Neural cell (in vitro differentiated cells): ENCODE measurements at regions not wholly inside any gene's neighbourhood (a gene's known extent, or its start where the extent isn't known, plus 50 kb on each side); places are given as distances from the start of the nearest gene placed in this dataset.

Experiments
- H2AFZ ChIP-seq: fragments of 200-600, 300-800 bp; sonication (generic), shearing (Covaris generic); 2 replicates; pipeline ENCODE4 v1.6.0; 2014; ENCODE audit warnings: low read depth, mild to moderate bottlenecking, antibody characterized with exemption, low read length, moderate library complexity
- H3F3A ChIP-seq: fragments of 200-600 bp; shearing (Covaris generic); 2 replicates; pipeline ENCODE4 v1.6.1; 2016; ENCODE audit warnings: mild to moderate bottlenecking, moderate library complexity, mixed read lengths, antibody characterized with exemption, low read length; ENCODE audit not compliant: insufficient read depth, poor library complexity, severe bottlenecking
- H3K27ac ChIP-seq: fragments of 200-600, 300-800 bp; sonication (generic), shearing (Covaris generic); 2 replicates; pipeline ENCODE4 v1.5.1; 2014; ENCODE audit warnings: mild to moderate bottlenecking, low read length, moderate library complexity
- H3K27me3 ChIP-seq: fragments of 300-800, 200-600 bp; sonication (generic), shearing (Covaris generic); 2 replicates; pipeline ENCODE4 v1.6.0; 2014; ENCODE audit warnings: mild to moderate bottlenecking, low read depth, low read length, moderate library complexity; ENCODE audit not compliant: insufficient read depth
- H3K36me3 ChIP-seq: fragments of 300-800, 200-600 bp; sonication (generic), shearing (Covaris generic); 2 replicates; pipeline ENCODE4 v1.5.1; 2014; ENCODE audit warnings: mild to moderate bottlenecking, antibody characterized with exemption, low read length, moderate library complexity; ENCODE audit not compliant: insufficient read depth
- H3K4me2 ChIP-seq: fragments of 300-800, 200-600 bp; sonication (generic), shearing (Covaris generic); 2 replicates; pipeline ENCODE4 v1.6.0; 2014; ENCODE audit warnings: mild to moderate bottlenecking, low read length
- H3K4me3 ChIP-seq: fragments of 300-800, 200-600 bp; sonication (generic), shearing (Covaris generic); 2 replicates; pipeline ENCODE4 v1.5.1; 2014; ENCODE audit warnings: mild to moderate bottlenecking, low read length, moderate library complexity
- H3K79me2 ChIP-seq: fragments of 200-600 bp; shearing (Covaris generic); replicated peaks from 2 replicates; pipeline ENCODE4 v1.6.0; 2014; ENCODE audit warnings: mild to moderate bottlenecking, low read length, moderate library complexity; ENCODE audit not compliant: insufficient read depth
- H3K9ac ChIP-seq: fragments of 300-800, 200-600 bp; sonication (generic), shearing (Covaris generic); 2 replicates; pipeline ENCODE4 v1.6.1; 2016; ENCODE audit warnings: mild to moderate bottlenecking, low read length, mixed read lengths
- H3K9me2 ChIP-seq: fragments of 200-600 bp; shearing (Covaris generic); 2 replicates; pipeline ENCODE4 v1.6.1; 2016; ENCODE audit warnings: mild to moderate bottlenecking, low read length, mixed read lengths; ENCODE audit not compliant: insufficient read depth
- H3K9me3 ChIP-seq: fragments of 200-600, 300-800 bp; sonication (generic), shearing (Covaris generic); 2 replicates; pipeline ENCODE4 v1.6.1; 2016; ENCODE audit warnings: mild to moderate bottlenecking, mixed run types, low read length, moderate library complexity, mixed read lengths
- H4K20me1 ChIP-seq: fragments of 200-600 bp; shearing (Covaris generic); 2 replicates; pipeline ENCODE4 v1.6.1; 2016; ENCODE audit warnings: mild to moderate bottlenecking, mixed run types; ENCODE audit not compliant: insufficient read depth
- EP300 ChIP-seq: fragments of 450-650 bp; conservative IDR thresholded peaks from 2 replicates; pipeline ENCODE4 v1.6.1; 2014; ENCODE audit warnings: antibody characterized with exemption, mild to moderate bottlenecking, moderate library complexity; ENCODE audit not compliant: poor library complexity, severe bottlenecking
- EZH2 ChIP-seq: fragments of 200-600, 300-800 bp; shearing (Covaris generic), sonication (generic); IDR thresholded peaks from 2 replicates; pipeline ENCODE4 v1.6.1; 2014; ENCODE audit warnings: antibody characterized with exemption, low read length, borderline replicate concordance, mild to moderate bottlenecking; ENCODE audit not compliant: insufficient read depth, poor library complexity, severe bottlenecking
- MXI1 ChIP-seq: fragments of 450-650 bp; conservative IDR thresholded peaks from 2 replicates; pipeline ENCODE4 v1.6.1; 2014; ENCODE audit warnings: antibody characterized with exemption, mild to moderate bottlenecking; ENCODE audit not compliant: poor library complexity, severe bottlenecking
- POLR2AphosphoS5 ChIP-seq: IDR thresholded peaks from 2 replicates; pipeline ENCODE4 v1.6.1; 2012
- RAD21 ChIP-seq: fragments of 450-650 bp; conservative IDR thresholded peaks from 2 replicates; pipeline ENCODE4 v1.6.1; 2014; ENCODE audit warnings: antibody characterized with exemption, mild to moderate bottlenecking, moderate library complexity
- SMC3 ChIP-seq: fragments of 450-650 bp; conservative IDR thresholded peaks from 2 replicates; pipeline ENCODE4 v1.6.1; 2014; ENCODE audit warnings: antibody characterized with exemption, mild to moderate bottlenecking, moderate library complexity; ENCODE audit not compliant: poor library complexity
- TAF1 ChIP-seq: IDR thresholded peaks from 2 replicates; pipeline ENCODE4 v1.6.1; 2012; ENCODE audit warnings: low read depth
- TF ChIP-seq, protein P1 (sequence below): IDR thresholded peaks from 2 replicates; pipeline ENCODE4 v1.6.1; 2012; ENCODE audit warnings: borderline replicate concordance
- TF ChIP-seq, protein P2 (sequence below): fragments of 450-650 bp; IDR thresholded peaks from 2 replicates; pipeline ENCODE4 v1.5.1; 2014; ENCODE audit warnings: antibody characterized with exemption, mild to moderate bottlenecking, moderate library complexity; ENCODE audit not compliant: poor library complexity, severe bottlenecking

DNA sequence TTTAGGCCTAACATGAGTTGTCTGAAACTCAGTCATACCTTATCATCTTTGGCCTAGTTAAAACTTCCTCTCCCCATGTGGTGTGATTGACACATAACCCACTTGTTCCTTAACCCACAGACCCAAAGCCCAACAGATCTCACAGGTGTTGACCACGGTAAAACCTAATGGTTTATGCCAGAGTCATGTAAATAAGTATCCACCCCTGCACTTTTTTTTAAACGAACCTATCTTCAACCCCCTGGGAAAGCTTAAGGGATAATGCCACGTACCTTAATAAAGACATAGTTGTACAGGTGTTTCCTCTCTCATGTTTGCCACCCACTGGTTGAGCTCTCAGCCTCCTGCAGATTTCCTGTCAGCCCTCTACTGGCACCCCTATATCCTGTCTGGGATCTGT is 709.3 kb upstream of the CCDC179 start:
- Histone ChIP-seq H2AFZ (no peak overlapping the region), H3K4me2 (no peak overlapping the region), H4K20me1 (no peaks in the 10 kb centered on the region), H3K9me2 (no peaks in the 10 kb centered on the region), H3K27me3 (no peaks in the 10 kb centered on the region), H3K4me3 (no peak overlapping the region), H3K9ac (no peak overlapping the region), H3K27ac (no peak overlapping the region), H3K36me3 (no peaks in the 10 kb centered on the region), H3K79me2 (no peaks in the 10 kb centered on the region), H3F3A (peaks cover 4% of the 10 kb centered on the region), H3K9me3 (no peaks in the 10 kb centered on the region)
- TF ChIP-seq SMC3: no peak
- TF ChIP-seq MXI1: no peak
- no peak for TF ChIP-seq POLR2AphosphoS5

DNA sequence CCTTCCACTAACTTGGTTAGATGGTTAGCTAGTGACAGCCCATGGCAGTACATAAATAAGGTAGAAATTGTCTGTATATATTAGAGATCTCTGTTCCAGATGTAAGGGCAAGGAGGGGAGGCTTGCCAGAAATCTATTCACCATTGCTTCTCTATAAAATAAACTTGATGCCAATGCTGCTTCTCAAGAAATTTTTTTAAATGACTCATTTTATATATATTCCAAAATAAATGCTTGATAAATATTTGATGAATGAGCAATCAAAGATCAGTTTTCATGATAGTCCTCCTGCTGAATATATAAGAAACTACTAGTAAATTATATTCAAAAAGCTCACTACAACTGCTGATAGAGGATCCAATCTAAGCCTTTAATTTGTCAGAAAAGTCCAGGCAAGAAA is 710.6 kb upstream of the CCDC179 start:
- Histone ChIP-seq H3K9me3 (no peaks in the 10 kb centered on the region), H3K9ac (no peak overlapping the region)
- no peak for TF ChIP-seq POLR2AphosphoS5
- TF ChIP-seq, protein P1, sequence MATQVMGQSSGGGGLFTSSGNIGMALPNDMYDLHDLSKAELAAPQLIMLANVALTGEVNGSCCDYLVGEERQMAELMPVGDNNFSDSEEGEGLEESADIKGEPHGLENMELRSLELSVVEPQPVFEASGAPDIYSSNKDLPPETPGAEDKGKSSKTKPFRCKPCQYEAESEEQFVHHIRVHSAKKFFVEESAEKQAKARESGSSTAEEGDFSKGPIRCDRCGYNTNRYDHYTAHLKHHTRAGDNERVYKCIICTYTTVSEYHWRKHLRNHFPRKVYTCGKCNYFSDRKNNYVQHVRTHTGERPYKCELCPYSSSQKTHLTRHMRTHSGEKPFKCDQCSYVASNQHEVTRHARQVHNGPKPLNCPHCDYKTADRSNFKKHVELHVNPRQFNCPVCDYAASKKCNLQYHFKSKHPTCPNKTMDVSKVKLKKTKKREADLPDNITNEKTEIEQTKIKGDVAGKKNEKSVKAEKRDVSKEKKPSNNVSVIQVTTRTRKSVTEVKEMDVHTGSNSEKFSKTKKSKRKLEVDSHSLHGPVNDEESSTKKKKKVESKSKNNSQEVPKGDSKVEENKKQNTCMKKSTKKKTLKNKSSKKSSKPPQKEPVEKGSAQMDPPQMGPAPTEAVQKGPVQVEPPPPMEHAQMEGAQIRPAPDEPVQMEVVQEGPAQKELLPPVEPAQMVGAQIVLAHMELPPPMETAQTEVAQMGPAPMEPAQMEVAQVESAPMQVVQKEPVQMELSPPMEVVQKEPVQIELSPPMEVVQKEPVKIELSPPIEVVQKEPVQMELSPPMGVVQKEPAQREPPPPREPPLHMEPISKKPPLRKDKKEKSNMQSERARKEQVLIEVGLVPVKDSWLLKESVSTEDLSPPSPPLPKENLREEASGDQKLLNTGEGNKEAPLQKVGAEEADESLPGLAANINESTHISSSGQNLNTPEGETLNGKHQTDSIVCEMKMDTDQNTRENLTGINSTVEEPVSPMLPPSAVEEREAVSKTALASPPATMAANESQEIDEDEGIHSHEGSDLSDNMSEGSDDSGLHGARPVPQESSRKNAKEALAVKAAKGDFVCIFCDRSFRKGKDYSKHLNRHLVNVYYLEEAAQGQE: no peak

DNA sequence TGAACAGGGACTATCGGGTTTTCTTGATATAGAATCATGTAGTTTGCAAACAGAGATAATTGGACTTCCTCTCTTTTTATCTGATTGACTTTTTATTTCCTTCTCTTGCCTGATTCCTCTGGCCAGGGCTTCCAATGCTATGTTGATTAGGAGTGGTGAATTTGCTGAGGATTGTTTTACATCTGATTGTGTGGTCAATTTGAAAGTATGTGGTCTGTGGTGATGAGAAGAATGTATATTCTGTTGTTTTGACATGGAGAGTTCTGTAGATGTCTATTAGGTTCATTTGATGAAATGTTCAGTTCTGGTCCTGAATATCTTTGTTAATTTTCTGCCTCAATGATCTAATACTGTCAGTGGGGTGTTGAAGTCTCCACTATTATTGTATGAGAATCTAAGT is 713.2 kb upstream of the CCDC179 start:
- Histone ChIP-seq H3K27ac (no peak overlapping the region), H3K9ac (no peak overlapping the region), H3K9me2 (no peaks in the 10 kb centered on the region), H3K4me3 (no peak overlapping the region), H4K20me1 (no peaks in the 10 kb centered on the region), H3K36me3 (no peaks in the 10 kb centered on the region), H3F3A (no peaks in the 10 kb centered on the region), H2AFZ (no peak overlapping the region), H3K9me3 (no peaks in the 10 kb centered on the region), H3K4me2 (no peak overlapping the region), H3K79me2 (no peaks in the 10 kb centered on the region), H3K27me3 (no peaks in the 10 kb centered on the region)
- TF ChIP-seq, protein P1: no peak
- TF ChIP-seq MXI1 (no peak), TAF1 (no peak), EZH2 (no peak), SMC3 (no peak), EP300 (no peak), POLR2AphosphoS5 (no peak), RAD21 (no peak)
- TF ChIP-seq, protein P2, sequence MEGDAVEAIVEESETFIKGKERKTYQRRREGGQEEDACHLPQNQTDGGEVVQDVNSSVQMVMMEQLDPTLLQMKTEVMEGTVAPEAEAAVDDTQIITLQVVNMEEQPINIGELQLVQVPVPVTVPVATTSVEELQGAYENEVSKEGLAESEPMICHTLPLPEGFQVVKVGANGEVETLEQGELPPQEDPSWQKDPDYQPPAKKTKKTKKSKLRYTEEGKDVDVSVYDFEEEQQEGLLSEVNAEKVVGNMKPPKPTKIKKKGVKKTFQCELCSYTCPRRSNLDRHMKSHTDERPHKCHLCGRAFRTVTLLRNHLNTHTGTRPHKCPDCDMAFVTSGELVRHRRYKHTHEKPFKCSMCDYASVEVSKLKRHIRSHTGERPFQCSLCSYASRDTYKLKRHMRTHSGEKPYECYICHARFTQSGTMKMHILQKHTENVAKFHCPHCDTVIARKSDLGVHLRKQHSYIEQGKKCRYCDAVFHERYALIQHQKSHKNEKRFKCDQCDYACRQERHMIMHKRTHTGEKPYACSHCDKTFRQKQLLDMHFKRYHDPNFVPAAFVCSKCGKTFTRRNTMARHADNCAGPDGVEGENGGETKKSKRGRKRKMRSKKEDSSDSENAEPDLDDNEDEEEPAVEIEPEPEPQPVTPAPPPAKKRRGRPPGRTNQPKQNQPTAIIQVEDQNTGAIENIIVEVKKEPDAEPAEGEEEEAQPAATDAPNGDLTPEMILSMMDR: no peak

More for the DNA sequence above, 710.6 kb upstream of the CCDC179 start:
- Histone ChIP-seq H3K4me2 (no peak overlapping the region), H3K27me3 (no peaks in the 10 kb centered on the region), H4K20me1 (no peaks in the 10 kb centered on the region), H3K4me3 (no peak overlapping the region), H3K36me3 (no peaks in the 10 kb centered on the region), H3K79me2 (no peaks in the 10 kb centered on the region), H3F3A (no peaks in the 10 kb centered on the region), H2AFZ (no peak overlapping the region), H3K9me2 (no peaks in the 10 kb centered on the region), H3K27ac (no peak overlapping the region)
